ENCODE measurements at regions not wholly inside any gene's neighbourhood (a gene's known extent, or its start where the extent isn't known, plus 50 kb on each side); places are given as distances from the start of the nearest gene placed in this dataset.
"Not testable (repeated sequence)": the region's sequence is repeated elsewhere in the genome, so short reads cannot be mapped to it uniquely, and the experiment has no call there.

- no peak overlapping the region for H3K4me3 ChIP-seq (ENCODE audit: control insufficient read depth, low read depth, low read length)
- DNase-seq (ENCODE audit: low read depth) = no peak
- no peak for TF ChIP-seq CTCF (conservative IDR thresholded peaks at IDR 0.05; ENCODE audit: control insufficient read depth, insufficient read depth, low read depth, low read length)
These were observed 84.3 kb upstream of the SERTAD2 start for GRCh38 chr2:64738026-64738425.

- peak; percentile 3 for DNase-seq (ENCODE audit: low read depth)
- H3K4me3 ChIP-seq (ENCODE audit: control insufficient read depth, low read depth, low read length) = no peak overlapping the region
- TF ChIP-seq CTCF (conservative IDR thresholded peaks at IDR 0.05; ENCODE audit: control insufficient read depth, insufficient read depth, low read depth, low read length) = no peak
These were observed 89.0 kb upstream of the SERTAD2 start for GRCh38 chr2:64742678-64743077.

GRCh38 chr2:64743739-64744330 lies 90.1 kb upstream of the SERTAD2 start:
- H3K4me3 ChIP-seq (ENCODE audit: control insufficient read depth, low read depth, low read length) = no peak overlapping the region
- TF ChIP-seq CTCF (conservative IDR thresholded peaks at IDR 0.05; ENCODE audit: control insufficient read depth, insufficient read depth, low read depth, low read length) = no peak
- DNase-seq (ENCODE audit: low read depth) = no peak

- TF ChIP-seq CTCF (conservative IDR thresholded peaks at IDR 0.05; ENCODE audit: control insufficient read depth, insufficient read depth, low read depth, low read length) = no peak
- H3K4me3 ChIP-seq (ENCODE audit: control insufficient read depth, low read depth, low read length) = no peak overlapping the region
- DNase-seq (ENCODE audit: low read depth) = no peak
These were observed 91.8 kb upstream of the SERTAD2 start for GRCh38 chr2:64745562-64745961.

GRCh38 chr2:64747690-64748091 lies 94.0 kb upstream of the SERTAD2 start:
- DNase-seq (ENCODE audit: low read depth); H3K4me3 ChIP-seq (ENCODE audit: control insufficient read depth, low read depth, low read length): not testable (repeated sequence)

GRCh38 chr2:64748147-64748546 lies 94.4 kb upstream of the SERTAD2 start:
- DNase-seq (ENCODE audit: low read depth) = no peak
- no peak overlapping the region for H3K4me3 ChIP-seq (ENCODE audit: control insufficient read depth, low read depth, low read length)
- TF ChIP-seq CTCF (conservative IDR thresholded peaks at IDR 0.05; ENCODE audit: control insufficient read depth, insufficient read depth, low read depth, low read length) = no peak

- peak overlapping the region; percentile 86 for H3K4me3 ChIP-seq (ENCODE audit: control insufficient read depth, low read depth, low read length)
- TF ChIP-seq CTCF (conservative IDR thresholded peaks at IDR 0.05; ENCODE audit: control insufficient read depth, insufficient read depth, low read depth, low read length) = no peak
- no peak for DNase-seq (ENCODE audit: low read depth)
These were observed 94.8 kb upstream of the SERTAD2 start for GRCh38 chr2:64748561-64748960.
